Frontal cortex (tissue), 3 donors: ENCODE measurements at regions not wholly inside any gene's neighbourhood (a gene's known extent, or its start where the extent isn't known, plus 50 kb on each side); places are given as distances from the start of the nearest gene placed in this dataset.

Experiments
- DNase-seq, 2 donors: peaks; one replicate each; pipeline ENCODE4 v3.0.0; 2012; ENCODE audit warnings: low spot score in 2 of 2
- FAIRE-seq: peaks from 2 replicates; lab custom pipeline; 2012; peaks lifted over from hg19 to GRCh38; lab: Jason Lieb, UNC
- donor health status: control.
- donor health status: control.
- donor health status: control.

DNA sequence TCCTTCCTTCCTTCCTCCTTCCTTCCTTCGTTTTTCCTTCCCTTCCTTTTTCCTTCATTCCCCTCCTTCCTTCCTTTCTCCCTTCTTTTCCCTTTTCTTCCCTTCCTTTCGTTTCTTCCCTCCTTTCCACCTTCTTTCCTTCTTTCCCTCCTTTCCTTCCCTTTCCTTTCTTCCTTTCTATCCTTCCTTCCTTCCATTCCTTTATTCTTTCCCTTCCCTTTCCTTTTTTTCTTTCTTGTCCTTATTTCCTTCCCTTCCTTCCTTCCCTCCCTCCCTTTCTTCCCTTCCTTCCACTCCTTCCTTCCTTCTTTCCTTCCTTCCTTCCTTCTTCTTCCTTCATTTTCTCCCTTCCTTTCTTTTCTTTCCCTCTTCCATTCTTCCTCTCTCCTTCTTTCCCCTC lies 394.6 kb downstream of the GABRB3 start:
- no peak for DNase-seq
- FAIRE-seq = no peak

DNA sequence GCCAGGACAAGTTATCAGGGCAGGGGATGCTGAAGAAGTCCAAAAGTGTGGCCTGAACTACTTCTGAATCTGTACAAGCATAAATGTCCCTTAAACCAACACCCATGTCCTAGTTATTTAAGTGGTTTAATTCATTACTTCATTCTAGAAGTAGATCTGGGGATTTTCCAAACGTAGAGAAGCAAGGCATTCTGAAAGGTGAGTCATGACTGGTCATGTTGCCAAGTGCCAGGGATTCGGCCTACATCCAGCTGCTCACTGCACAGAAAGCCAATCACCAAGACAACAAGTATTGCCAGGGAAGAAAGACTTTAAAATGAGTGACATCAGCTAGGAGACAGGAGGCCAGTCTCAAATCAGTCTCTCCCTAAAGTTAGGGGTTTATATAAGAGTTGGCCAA lies 396.6 kb downstream of the GABRB3 start:
- DNase-seq (no peak), FAIRE-seq (no peak)

- no peak for DNase-seq
- no peak for FAIRE-seq
Observed at GRCh38 chr15:26374806-26375205, 398.1 kb downstream of the GABRB3 start.

GRCh38 chr15:26372706-26373105 lies 400.2 kb downstream of the GABRB3 start:
- DNase-seq (no peak), FAIRE-seq (no peak)

DNA sequence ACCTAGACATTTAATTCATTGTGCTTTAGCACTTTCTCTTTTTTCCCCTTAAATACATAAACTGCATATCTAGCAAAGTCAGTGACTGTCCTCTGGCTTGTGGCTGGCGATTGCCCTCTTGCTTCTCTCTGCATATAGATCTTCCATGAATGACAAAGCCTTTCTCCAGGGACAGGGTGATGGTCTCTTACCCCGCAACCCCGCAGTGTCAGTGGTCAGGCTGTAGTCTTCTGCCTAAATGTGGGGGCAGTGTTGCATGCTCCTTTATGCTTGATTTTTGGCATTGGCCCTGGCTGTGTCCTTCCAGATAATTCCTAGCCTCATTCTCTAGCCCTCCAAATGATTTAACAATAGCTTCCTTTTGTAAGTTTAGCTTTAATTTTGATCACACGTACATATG lies 407.8 kb downstream of the GABRB3 start:
- DNase-seq = no peak
- FAIRE-seq = no peak

DNA sequence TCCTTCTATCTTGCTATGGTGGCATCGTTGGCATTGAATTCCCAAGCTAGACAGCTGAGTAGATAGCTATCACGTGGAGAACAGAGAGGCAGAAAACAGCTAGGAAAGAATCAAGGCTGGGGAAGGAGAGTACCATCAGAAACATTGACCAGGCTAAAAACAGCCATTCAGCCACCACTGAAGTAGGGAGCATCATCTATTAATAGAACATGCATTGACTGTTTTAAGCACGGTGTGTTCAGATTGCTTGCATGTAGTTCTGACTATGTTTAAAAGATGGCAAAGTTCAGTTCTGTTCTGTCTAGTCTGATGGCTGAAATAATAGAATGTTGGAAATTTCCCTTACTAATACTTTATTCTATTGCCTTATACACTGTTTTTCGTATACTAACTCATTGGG lies 413.0 kb downstream of the GABRB3 start:
- FAIRE-seq = no peak
- no peak for DNase-seq

GRCh38 chr15:26358708-26359107 lies 414.2 kb downstream of the GABRB3 start:
- FAIRE-seq (no peak), DNase-seq (no peak)

- FAIRE-seq (no peak), DNase-seq (no peak)
Observed at GRCh38 chr15:26357653-26358052, 415.2 kb downstream of the GABRB3 start.

DNA sequence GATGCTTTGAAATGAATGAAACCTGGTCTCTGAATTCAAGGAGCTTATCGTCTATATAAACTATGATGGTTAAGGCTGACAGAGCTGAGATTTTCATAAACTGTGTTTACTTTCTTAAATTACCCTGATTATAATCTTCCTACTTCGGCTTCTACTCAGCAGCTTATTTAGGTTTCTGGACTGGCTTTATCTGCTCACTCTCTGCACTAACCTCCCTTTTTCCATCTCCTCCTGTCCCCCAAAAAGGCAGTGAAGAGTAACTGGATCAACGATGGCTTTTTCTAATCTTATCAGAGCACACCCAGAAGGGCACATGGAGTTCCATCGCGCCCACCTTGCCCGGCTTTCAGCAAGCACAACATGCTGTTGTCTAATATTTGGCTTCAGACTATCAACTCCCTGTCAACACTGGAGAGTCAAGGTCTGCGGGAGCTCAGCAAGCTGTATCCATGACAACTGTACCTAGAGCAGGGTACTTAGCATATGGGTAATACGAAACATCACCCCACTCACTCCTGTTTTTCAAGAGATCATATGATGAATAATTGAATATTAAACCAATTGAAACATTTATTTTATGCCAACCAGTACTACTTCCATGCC lies 417.3 kb downstream of the GABRB3 start:
- no peak for DNase-seq
- FAIRE-seq = no peak

GRCh38 chr15:26352909-26353308 lies 420.0 kb downstream of the GABRB3 start:
- DNase-seq (no peak), FAIRE-seq (no peak)

- DNase-seq (no peak), FAIRE-seq (no peak)
Observed at GRCh38 chr15:26352406-26352805, 420.5 kb downstream of the GABRB3 start.

DNA sequence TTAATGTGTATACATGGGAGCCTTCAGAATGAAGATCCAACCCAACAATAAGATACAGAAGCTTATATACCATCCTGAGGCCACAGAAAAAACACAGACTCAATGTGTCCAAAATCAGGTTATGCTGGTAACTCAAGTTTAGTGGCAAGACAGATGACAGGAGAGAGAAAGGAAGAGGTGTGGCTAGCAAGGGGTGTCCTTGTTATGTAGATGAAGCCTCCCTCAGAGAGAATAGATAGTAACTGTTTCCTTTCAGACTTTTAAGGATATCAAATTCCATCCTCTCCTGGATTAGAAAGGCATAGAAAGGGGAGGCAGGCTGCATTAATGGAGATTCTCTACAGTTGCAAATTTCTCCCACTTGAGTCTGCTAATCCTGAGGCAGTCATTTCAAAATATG lies 447.4 kb downstream of the GABRB3 start:
- DNase-seq = no peak
- no peak for FAIRE-seq

GRCh38 chr15:26323566-26323965 lies 449.3 kb downstream of the GABRB3 start:
- no peak for FAIRE-seq
- no peak for DNase-seq

DNA sequence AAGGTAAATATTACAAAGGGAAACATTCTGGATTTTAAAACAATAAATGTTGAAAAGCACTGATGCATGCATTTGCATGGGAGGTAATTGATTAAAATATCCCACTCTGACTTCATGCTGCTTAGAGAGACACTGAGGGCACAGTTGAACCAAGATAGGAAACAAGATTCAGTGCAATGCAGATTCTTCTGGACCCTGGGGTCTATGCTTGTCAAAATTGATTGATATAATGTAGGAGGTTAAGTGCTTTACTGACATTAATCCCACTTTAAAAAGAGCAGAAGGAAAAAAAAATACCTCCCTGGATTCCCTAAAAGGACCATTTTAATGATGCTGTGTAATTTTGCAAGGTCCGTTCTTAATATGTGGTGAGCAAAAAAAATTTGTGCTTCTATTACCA lies 454.2 kb downstream of the GABRB3 start:
- DNase-seq (no peak), FAIRE-seq (no peak)

- DNase-seq = no peak
- FAIRE-seq = no peak
Observed at GRCh38 chr15:26314577-26314976, 451.4 kb upstream of the ATP10A start.

DNA sequence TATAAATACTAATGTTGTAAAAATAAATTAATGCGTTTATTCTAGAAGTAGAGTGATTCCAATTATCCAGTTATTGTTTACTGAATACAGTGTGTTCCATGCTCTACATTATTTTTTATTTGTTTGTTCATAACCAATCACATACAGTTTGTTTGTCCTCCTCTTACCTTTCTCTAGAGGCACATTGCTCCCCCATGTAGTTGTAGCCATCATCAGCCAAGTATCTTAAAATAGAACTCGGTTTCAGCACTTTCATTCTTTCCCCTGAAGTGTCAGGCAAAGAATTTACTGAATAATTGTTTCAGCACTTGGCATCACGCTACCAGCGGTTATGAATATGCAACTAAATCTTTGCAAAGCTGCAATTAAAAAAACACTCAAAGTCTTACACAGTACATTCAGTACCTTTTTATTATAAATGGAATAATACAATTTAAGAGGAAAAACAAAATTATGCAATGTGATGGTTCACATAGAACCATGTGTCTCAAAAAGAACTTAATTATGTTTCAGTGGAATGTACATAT lies 448.6 kb upstream of the ATP10A start:
- no peak for FAIRE-seq
- DNase-seq = no peak

DNA sequence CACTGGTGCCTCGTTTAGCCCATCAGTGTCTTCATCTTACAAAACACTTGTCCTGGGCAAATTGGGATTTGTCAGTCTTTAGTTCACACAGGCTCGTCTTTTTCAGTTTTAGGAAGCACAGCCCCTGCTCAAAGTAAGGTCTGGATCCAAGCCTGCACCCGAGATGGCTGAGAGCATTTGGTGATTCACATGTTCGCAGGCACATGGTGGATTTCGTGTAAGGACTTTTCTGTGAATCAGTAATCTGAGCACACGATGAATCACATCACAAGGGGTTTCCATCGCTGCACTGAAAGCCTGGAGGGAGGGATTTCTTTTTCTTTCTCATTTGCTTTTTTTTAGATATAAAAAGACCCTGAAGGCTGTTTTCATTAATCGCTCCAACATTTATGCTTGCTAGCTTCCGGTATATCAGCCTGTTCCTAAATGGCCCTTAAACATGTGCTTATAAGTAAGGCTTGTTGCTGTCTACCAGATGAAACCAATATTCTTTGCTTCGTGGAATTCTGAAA lies 435.6 kb upstream of the ATP10A start:
- FAIRE-seq = no peak
- no peak for DNase-seq

DNA sequence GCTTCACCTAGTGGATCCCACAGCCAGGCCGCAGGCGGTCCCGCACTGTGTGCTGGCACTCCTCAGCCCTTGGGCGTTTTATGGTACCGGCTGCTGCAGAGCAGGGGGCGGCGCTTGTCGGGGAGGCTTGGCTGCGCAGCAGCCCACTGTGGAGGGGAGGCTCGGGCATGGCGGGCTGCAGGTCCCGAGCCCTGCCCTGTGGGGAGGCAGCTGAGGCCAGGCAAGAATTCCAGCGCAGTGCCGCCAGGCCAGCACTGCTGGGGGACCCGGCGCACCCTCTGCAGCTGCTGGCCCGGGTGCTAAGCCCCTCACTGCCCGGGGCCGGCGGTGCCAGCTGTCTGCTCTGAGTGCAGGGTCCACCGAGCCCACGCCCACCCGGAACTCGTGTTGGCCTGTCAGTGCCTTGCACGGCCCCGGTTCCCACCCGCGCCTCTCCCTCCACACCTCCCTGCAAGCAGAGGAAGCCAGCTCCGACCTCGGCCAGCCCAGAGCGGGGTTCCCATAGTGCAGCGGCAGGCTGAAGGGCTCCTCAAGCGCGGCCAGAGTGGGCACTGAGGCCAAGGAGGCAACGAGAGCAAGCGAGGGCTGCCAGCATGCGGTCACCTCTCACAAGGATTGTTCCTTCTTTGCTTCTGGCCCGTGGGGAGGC lies 435.0 kb upstream of the ATP10A start:
- no peak for FAIRE-seq
- DNase-seq = no peak

DNA sequence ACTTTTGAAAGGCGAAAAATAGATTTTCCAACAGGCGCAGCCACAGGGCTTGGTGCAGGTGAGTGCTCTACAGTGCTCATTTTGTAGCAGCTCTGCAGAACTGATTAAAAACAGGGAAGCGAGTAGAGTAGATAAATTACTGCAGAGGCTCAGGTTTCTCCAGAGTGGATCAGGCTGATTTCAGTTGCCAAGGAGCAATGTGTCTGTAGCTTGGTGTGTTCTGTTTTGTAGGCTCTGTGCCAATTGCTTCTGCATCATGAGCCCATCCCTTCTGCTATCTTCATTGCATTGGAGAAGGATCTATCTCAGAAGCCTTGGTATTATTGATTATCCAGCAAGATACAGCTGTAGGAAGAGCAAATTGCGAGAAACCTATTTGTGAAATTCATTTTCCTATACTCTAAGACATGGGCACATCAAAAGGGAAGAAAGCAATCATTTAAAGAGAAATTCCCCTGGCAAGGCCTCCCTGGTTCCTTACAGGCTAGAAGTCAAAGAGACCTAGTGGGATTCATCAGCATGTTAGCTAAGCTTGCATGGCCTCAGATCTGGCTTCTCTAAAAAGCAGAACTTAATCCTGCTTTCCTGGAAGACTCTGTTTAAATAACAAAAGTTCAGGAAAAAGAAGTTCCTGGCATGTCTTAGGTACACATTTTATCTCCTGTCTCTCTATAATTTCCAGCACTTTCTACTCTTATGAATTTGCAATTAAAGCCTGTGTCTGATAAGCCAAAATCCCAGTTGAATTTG lies 432.4 kb upstream of the ATP10A start:
- DNase-seq (no peak), FAIRE-seq (no peak)

GRCh38 chr15:26294059-26294689 lies 431.0 kb upstream of the ATP10A start:
- FAIRE-seq (no peak), DNase-seq (no peak)

GRCh38 chr15:26287381-26287780 lies 424.3 kb upstream of the ATP10A start:
- FAIRE-seq (no peak), DNase-seq (no peak)
